Testis (tissue), 2 donors: ENCODE measurements at regions not wholly inside any gene's neighbourhood (a gene's known extent, or its start where the extent isn't known, plus 50 kb on each side); places are given as distances from the start of the nearest gene placed in this dataset.
A peak's percentile ranks its signal among the peaks of the same experiment; 100 is the strongest.

Experiments
- DNase-seq: peaks from one replicate; pipeline ENCODE4 v3.0.0-alpha.2; 2019
- H3K27ac ChIP-seq, 2 donors: fragments of 200-600 bp; sonication (generic); one replicate each; pipeline ENCODE4 v1.5.1; 2019
- H3K27me3 ChIP-seq: fragments of 200-600 bp; sonication (generic); one replicate; pipeline ENCODE4 v1.5.1; 2019
- H3K36me3 ChIP-seq: fragments of 200-600 bp; sonication (generic); one replicate; pipeline ENCODE4 v1.5.1; 2017; ENCODE audit warnings: low read depth; ENCODE audit errors: missing control alignments
- H3K4me1 ChIP-seq: fragments of 200-600 bp; sonication (generic); one replicate; pipeline ENCODE4 v1.5.1; 2019
- H3K4me3 ChIP-seq, 2 donors: fragments of 200-600 bp; sonication (generic); one replicate each; pipeline ENCODE4 v1.5.1; 2017 to 2019
- H3K9me3 ChIP-seq: fragments of 200-600 bp; sonication (generic); one replicate; pipeline ENCODE4 v1.5.1; 2017
- POLR2A ChIP-seq: fragments of 450-650 bp; IDR thresholded peaks from one replicate; pipeline ENCODE4 v1.6.1; 2017; ENCODE audit warnings: antibody characterized with exemption, mild to moderate bottlenecking, moderate library complexity
- WGBS, 2 donors: methylation state at CpG; one replicate each; pipeline ENCODE4 v1.1.5; 2018; 5-methylcytosine and 5-hydroxymethylcytosine counted together
- intact Hi-C: fragments of 100-400 bp; cut with DNase I; formaldehyde crosslinking; loops from one replicate; pipeline ENCODE4 v1.15.1; 2023; ENCODE audit warnings: low total_unique reads
- TF ChIP-seq, protein P1 (sequence below), 3 experiments: fragments of 450-650 bp in 2 of 3; fragments of 200-600 bp in 1 of 3; sonication (generic) in 1 of 3; IDR thresholded peaks; one replicate each; pipeline ENCODE4 v1.5.1; 2016 to 2019; ENCODE audit warnings: antibody characterized with exemption in 3 of 3, mild to moderate bottlenecking in 2 of 3, moderate library complexity in 1 of 3

DNA sequence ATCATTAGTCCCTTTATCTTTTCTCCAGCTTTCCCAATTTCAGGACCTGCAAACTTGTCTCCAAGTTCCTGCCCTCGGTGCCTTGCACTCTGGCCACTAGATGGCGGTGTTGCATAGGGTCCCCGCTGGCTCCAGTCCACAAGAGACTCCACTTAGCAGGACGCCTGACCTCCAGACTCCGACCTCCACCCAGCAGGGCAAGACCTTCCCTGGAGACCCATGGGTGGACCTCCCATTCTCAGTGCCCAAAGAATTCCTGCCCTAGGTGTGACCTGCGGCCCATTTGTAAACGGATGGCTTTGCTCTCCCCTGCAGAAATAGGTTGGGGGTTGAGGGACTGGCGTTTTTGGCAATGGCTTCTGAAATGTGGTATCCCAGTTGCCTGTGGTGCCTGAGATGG is 82.6 kb downstream of the LSM3 start:
- 22 to 30% methylated on average over 6 to 8 of the region's 8 CpGs for WGBS, 2 donors
- no peak overlapping the region for H3K4me3 ChIP-seq
- H3K27me3 ChIP-seq: no peaks in the 10 kb centered on the region
- peaks cover 5% of the 10 kb centered on the region for H3K4me1 ChIP-seq
- H3K36me3 ChIP-seq: no peaks in the 10 kb centered on the region
- intact Hi-C loops: loop anchor here (5.0 kb wide), 1 partner anchor 201 kb away; no protein-coding TSS in a partner anchor
- H3K27ac ChIP-seq: no peak overlapping the region
- H3K9me3 ChIP-seq: no peaks in the 10 kb centered on the region
- TF ChIP-seq, protein P1, sequence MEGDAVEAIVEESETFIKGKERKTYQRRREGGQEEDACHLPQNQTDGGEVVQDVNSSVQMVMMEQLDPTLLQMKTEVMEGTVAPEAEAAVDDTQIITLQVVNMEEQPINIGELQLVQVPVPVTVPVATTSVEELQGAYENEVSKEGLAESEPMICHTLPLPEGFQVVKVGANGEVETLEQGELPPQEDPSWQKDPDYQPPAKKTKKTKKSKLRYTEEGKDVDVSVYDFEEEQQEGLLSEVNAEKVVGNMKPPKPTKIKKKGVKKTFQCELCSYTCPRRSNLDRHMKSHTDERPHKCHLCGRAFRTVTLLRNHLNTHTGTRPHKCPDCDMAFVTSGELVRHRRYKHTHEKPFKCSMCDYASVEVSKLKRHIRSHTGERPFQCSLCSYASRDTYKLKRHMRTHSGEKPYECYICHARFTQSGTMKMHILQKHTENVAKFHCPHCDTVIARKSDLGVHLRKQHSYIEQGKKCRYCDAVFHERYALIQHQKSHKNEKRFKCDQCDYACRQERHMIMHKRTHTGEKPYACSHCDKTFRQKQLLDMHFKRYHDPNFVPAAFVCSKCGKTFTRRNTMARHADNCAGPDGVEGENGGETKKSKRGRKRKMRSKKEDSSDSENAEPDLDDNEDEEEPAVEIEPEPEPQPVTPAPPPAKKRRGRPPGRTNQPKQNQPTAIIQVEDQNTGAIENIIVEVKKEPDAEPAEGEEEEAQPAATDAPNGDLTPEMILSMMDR (IDR thresholded peaks at IDR 0.05): peak; percentile 88 to 97 (median 93)
- no peak for TF ChIP-seq POLR2A
- DNase-seq: peak; percentile 92

DNA sequence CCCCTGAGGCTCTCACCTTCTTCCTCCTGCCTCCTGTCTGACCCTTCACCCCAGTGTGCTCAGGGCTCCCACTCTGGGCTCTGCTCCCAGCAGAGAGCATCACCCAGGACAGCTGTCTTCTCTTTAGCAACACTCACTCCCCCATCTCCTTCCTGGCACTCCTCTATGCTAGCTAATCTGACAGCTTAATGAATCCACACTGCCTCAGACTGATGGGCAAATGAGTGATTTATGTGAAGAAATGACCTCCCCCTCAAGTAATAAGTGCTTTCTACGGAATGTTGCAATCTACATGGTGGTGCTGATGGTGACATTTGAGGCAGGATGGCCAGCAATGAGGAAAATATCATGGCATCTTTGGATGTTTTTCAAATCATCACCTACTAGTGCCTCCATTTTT is 83.6 kb downstream of the LSM3 start:
- H3K36me3 ChIP-seq: no peaks in the 10 kb centered on the region
- WGBS, 2 donors: 79% methylated on average over 1 of the region's 1 CpG
- intact Hi-C loops: loop anchor here (5.0 kb wide), 1 partner anchor 200 kb away; no protein-coding TSS in a partner anchor
- no peak overlapping the region for H3K27ac ChIP-seq
- TF ChIP-seq, protein P1 (IDR thresholded peaks at IDR 0.05): no peak
- no peak for TF ChIP-seq POLR2A
- DNase-seq: no peak
- H3K9me3 ChIP-seq: no peaks in the 10 kb centered on the region
- H3K4me1 ChIP-seq: peaks cover 10% of the 10 kb centered on the region
- no peak overlapping the region for H3K4me3 ChIP-seq
- no peaks in the 10 kb centered on the region for H3K27me3 ChIP-seq

DNA sequence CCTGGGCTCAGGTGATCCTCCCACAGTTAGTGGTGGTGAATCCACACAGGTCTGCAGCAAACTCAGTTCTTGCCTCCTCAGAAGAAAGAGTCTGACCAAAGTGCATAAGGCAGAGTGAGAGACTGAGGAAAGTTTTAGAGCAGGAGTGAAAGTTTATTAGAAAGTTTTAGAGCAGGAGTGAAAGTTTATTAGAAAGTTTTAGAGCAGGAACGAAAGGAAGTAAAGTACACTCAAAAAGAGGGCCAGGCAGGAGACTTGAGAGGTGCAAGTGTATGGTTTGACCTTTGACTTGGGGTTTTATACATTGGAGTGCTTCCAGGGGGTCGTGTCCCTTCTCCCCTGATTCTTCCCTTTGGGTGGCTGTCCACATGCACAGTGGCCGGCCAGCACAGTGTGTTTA is 84.2 kb downstream of the LSM3 start:
- no peak for DNase-seq
- peaks cover 10% of the 10 kb centered on the region for H3K4me1 ChIP-seq
- WGBS, 2 donors: 59 to 95% methylated on average over 2 to 3 of the region's 3 CpGs
- no peaks in the 10 kb centered on the region for H3K36me3 ChIP-seq
- no peak overlapping the region for H3K4me3 ChIP-seq
- H3K27ac ChIP-seq: no peak overlapping the region
- TF ChIP-seq, protein P1 (IDR thresholded peaks at IDR 0.05): no peak
- TF ChIP-seq POLR2A: no peak
- no peaks in the 10 kb centered on the region for H3K9me3 ChIP-seq
- H3K27me3 ChIP-seq: no peaks in the 10 kb centered on the region
- intact Hi-C loops: loop anchor here (5.0 kb wide), 1 partner anchor 199 kb away; no protein-coding TSS in a partner anchor

DNA sequence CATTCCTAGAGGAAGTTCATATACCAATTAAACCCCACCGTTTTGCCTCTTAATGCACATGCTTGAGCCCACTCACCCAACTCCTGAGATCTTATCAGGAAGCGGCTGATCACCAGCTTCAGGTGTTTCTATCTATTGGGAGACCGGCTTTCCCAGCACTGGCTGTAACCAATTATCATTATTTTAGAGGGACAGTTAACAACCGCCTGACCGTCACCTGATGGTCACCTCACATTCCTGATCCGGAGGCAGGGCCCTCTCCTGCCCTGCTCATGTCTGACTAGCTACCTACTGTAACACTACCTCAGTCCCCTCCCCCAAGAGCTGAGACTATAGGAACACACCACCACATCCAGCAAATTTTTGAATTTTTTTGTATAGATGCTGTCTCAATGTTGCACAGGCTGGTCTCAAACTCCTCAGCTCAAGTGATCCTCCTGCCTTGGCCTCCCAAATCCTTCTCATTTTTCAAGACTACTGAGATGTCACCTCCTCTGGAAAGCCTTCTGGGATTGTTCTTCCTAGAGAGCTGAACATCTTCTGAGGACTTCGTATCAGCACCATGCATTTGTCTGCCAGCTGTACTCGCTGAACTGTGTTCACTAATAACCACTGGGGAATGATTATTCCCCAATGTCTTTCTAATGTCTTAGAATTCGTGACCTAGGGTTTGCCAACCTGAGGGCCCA is 84.8 kb downstream of the LSM3 start:
- H3K9me3 ChIP-seq: no peaks in the 10 kb centered on the region
- no peaks in the 10 kb centered on the region for H3K27me3 ChIP-seq
- DNase-seq: no peak
- 90 to 93% methylated on average over 9 of the region's 9 CpGs for WGBS, 2 donors
- H3K27ac ChIP-seq: no peak overlapping the region
- H3K4me1 ChIP-seq: peaks cover 10% of the 10 kb centered on the region
- TF ChIP-seq, protein P1 (IDR thresholded peaks at IDR 0.05): no peak
- no peak for TF ChIP-seq POLR2A
- H3K4me3 ChIP-seq: no peak overlapping the region
- no peaks in the 10 kb centered on the region for H3K36me3 ChIP-seq
- intact Hi-C loops: loop anchor here (5.0 kb wide), 1 partner anchor 199 kb away; no protein-coding TSS in a partner anchor
